K562 (cell line): ENCODE measurements at regions not wholly inside any gene's neighbourhood (a gene's known extent, or its start where the extent isn't known, plus 50 kb on each side); places are given as distances from the start of the nearest gene placed in this dataset.

Experiments
- ATAC-seq: fragments of 200-7000 bp; cut with Tn5 transposase; 3 replicates; pipeline ENCODE4 v1.9.1; 2020; ENCODE audit warnings: moderate library complexity
- BruUV-seq: library from RNA; stranded (reverse); fragments of 400-500 nt; replicated peaks from 2 replicates; lab custom pipeline; 2021; lab: Mats Ljungman, UMichigan
- CTCF ChIA-PET: fragments of 300-600 bp; formaldehyde crosslinking; extraction: SDS; loops from one replicate; lab custom pipeline; 2021; ENCODE audit warnings: low intra/inter-chr PET ratio; lab: Yijun Ruan, JAX
- POLR2A ChIA-PET: fragments of 300-600, 350-650 bp; sonication (Branson Sonifier 250); formaldehyde crosslinking; extraction: SDS; loops from one replicate; lab custom pipeline; 2021; ENCODE audit warnings: antibody characterized with exemption, inconsistent platforms; lab: Yijun Ruan, JAX
- DNase-seq, 4 experiments: peaks; one replicate each; pipeline versions ENCODE4 v3.0.0 to v3.0.0-alpha.2; 2011 to 2018; ENCODE audit warnings: low spot score in 3 of 4, mixed read lengths in 3 of 4; ENCODE audit errors: extremely low read depth in 1 of 4
- FAIRE-seq: peaks from 2 replicates; lab custom pipeline; 2011; peaks lifted over from hg19 to GRCh38; lab: Jason Lieb, UNC
- H2AFZ ChIP-seq: 2 replicates; pipeline ENCODE4 v1.6.0; 2011; ENCODE audit warnings: low read depth, low read length, control low read depth, inconsistent platforms
- H3K27ac ChIP-seq: fragments of 200-600 bp; 3 replicates; pipeline ENCODE4 v1.8.0; 2011; ENCODE audit warnings: low read depth, mild to moderate bottlenecking, control low read depth, inconsistent platforms, low read length, moderate library complexity, mixed read lengths; ENCODE audit errors: extremely low read depth
- H3K27me3 ChIP-seq, 2 experiments: fragments of 300-600 bp in 1 of 2; 2 replicates in 1 of 2; 3 replicates in 1 of 2; pipeline versions ENCODE4 v1.6.0 to v1.8.0; 2011; ENCODE audit warnings: inconsistent platforms in 2 of 2, low read length in 2 of 2, mild to moderate bottlenecking in 1 of 2, mixed read lengths in 1 of 2, moderate library complexity in 1 of 2; ENCODE audit not compliant: control insufficient read depth in 2 of 2, insufficient read depth in 2 of 2
- H3K36me3 ChIP-seq: fragments of 300-600 bp; 3 replicates; pipeline ENCODE4 v1.8.0; 2011; ENCODE audit warnings: mild to moderate bottlenecking, low read length, inconsistent platforms; ENCODE audit not compliant: control insufficient read depth, insufficient read depth
- H3K4me1 ChIP-seq, 2 experiments: fragments of 200-600 bp in 1 of 2; replicated peaks in 1 of 2; 2 replicates in 1 of 2; 3 replicates in 1 of 2; pipeline versions ENCODE4 v1.5.1 to v1.8.0; 2011; ENCODE audit warnings: inconsistent platforms in 2 of 2, low read length in 2 of 2, mild to moderate bottlenecking in 1 of 2, mixed read lengths in 1 of 2, moderate library complexity in 1 of 2; ENCODE audit not compliant: control insufficient read depth in 2 of 2, insufficient read depth in 2 of 2
- H3K4me2 ChIP-seq: 2 replicates; pipeline ENCODE4 v1.6.1; 2011; ENCODE audit warnings: low read length, control low read depth, inconsistent platforms, mixed read lengths; ENCODE audit not compliant: insufficient read depth
- H3K4me3 ChIP-seq: fragments of 200-600 bp; sonication (generic), shearing (Covaris generic); 2 replicates; pipeline ENCODE4 v1.5.1; 2016; ENCODE audit warnings: control low read depth, inconsistent platforms
- H3K79me2 ChIP-seq: fragments of 200-600 bp; 3 replicates; pipeline ENCODE4 v1.8.0; 2011; ENCODE audit warnings: low read length, inconsistent platforms; ENCODE audit not compliant: control insufficient read depth, insufficient read depth
- H3K9ac ChIP-seq, 2 experiments: 2 replicates each; pipeline versions ENCODE4 v1.6.0 to v1.6.1; 2011; ENCODE audit warnings: low read depth in 2 of 2, low read length in 2 of 2, control low read depth in 1 of 2, inconsistent platforms in 1 of 2, mild to moderate bottlenecking in 1 of 2, mixed read lengths in 1 of 2; ENCODE audit not compliant: insufficient read depth in 1 of 2
- H3K9me1 ChIP-seq: one replicate; pipeline ENCODE4 v1.6.0; 2011; ENCODE audit warnings: inconsistent platforms, mild to moderate bottlenecking, low read length, moderate library complexity; ENCODE audit not compliant: control insufficient read depth, insufficient read depth
- H3K9me3 ChIP-seq: replicated peaks from 2 replicates; pipeline ENCODE4 v1.5.1; 2011; ENCODE audit warnings: low read depth, low read length, inconsistent platforms; ENCODE audit not compliant: control insufficient read depth, insufficient read depth
- H4K20me1 ChIP-seq: replicated peaks from 2 replicates; pipeline ENCODE4 v1.6.1; 2011; ENCODE audit warnings: low read length, inconsistent platforms, mixed read lengths; ENCODE audit not compliant: control insufficient read depth, insufficient read depth
- CSDE1 ChIP-seq, 2 experiments: fragments of 450-650 bp; IDR thresholded peaks; 2 replicates each; pipeline ENCODE4 v1.6.1; 2016; ENCODE audit warnings: mild to moderate bottlenecking in 1 of 2
- CTBP1 ChIP-seq: fragments of 450-650 bp; IDR thresholded peaks from 2 replicates; pipeline ENCODE4 v1.6.1; 2016; ENCODE audit warnings: borderline replicate concordance
- FIP1L1 ChIP-seq: fragments of 200-400 bp; formaldehyde crosslinking; IDR thresholded peaks from 2 replicates; pipeline ENCODE4 v1.6.1; 2018; ENCODE audit warnings: mild to moderate bottlenecking, low read depth, low read length; ENCODE audit not compliant: poor library complexity, severe bottlenecking
- FOXA3 ChIP-seq, 2 experiments: fragments of 450-650 bp in 1 of 2; sonication (generic) in 1 of 2; formaldehyde crosslinking; IDR thresholded peaks in 1 of 2; conservative IDR thresholded peaks in 1 of 2; 2 replicates each; pipeline versions ENCODE4 v1.4.0 to v1.8.0; 2020 to 2022; ENCODE audit warnings: mild to moderate bottlenecking in 2 of 2, missing genetic modification reagents in 1 of 2
- KLF13 ChIP-seq: fragments of 450-650 bp; IDR thresholded peaks from 2 replicates; pipeline ENCODE4 v1.6.1; 2016; ENCODE audit warnings: missing genetic modification characterization, low read depth, mild to moderate bottlenecking, missing compliant biosample characterization, moderate library complexity, borderline replicate concordance
- NUFIP1 ChIP-seq: fragments of 450-650 bp; IDR thresholded peaks from 2 replicates; pipeline ENCODE4 v1.6.1; 2018; ENCODE audit not compliant: partially characterized antibody
- PHB ChIP-seq: fragments of 250-450 bp; sonication (Bioruptor Pico); IDR thresholded peaks from 2 replicates; pipeline ENCODE4 v1.5.0; 2021
- RBM17 ChIP-seq: fragments of 200-400 bp; formaldehyde crosslinking; IDR thresholded peaks from 2 replicates; pipeline ENCODE4 v1.6.1; 2017; ENCODE audit warnings: low read depth, mild to moderate bottlenecking, low read length, borderline replicate concordance
- SMARCA5 ChIP-seq: fragments of 450-650 bp; IDR thresholded peaks from 2 replicates; pipeline ENCODE4 v1.6.1; 2016
- TRIM24 ChIP-seq, 2 experiments: fragments of 450-650 bp; IDR thresholded peaks; 2 replicates each; pipeline ENCODE4 v1.6.1; 2016
- ZNF124 ChIP-seq: sonication (generic); formaldehyde crosslinking; IDR thresholded peaks from 2 replicates; pipeline ENCODE4 v1.8.1; 2022; ENCODE audit warnings: missing genetic modification reagents
- ZNF239 ChIP-seq: fragments of 250-450 bp; sonication (Bioruptor Pico); IDR thresholded peaks from 2 replicates; pipeline ENCODE4 v1.4.0; 2020; ENCODE audit warnings: mild to moderate bottlenecking
- ZNF785 ChIP-seq: fragments of 250-450 bp; sonication (Bioruptor Pico); IDR thresholded peaks from 2 replicates; pipeline ENCODE4 v1.4.0; 2020; ENCODE audit warnings: mild to moderate bottlenecking
- WGBS: fragments of 100-300 bp; shearing (Covaris generic); methylation state at CpG from one replicate; pipeline ENCODE4 v1.1.6; 2016; ENCODE audit warnings: low coverage, mixed read lengths; ENCODE audit not compliant: insufficient coverage; ENCODE audit errors: missing lambda C conversion rate; 5-methylcytosine and 5-hydroxymethylcytosine counted together
- in situ Hi-C: fragments of 300-500 bp; cut with MboI; formaldehyde crosslinking; loops from 4 replicates; pipeline ENCODE4 v1.15.0; 2018; ENCODE audit warnings: inconsistent platforms, mixed read lengths
- intact Hi-C: fragments of 100-400 bp; cut with micrococcal nuclease; formaldehyde crosslinking; loops from 2 replicates; pipeline ENCODE4 v1.14.2; 2022
- TF ChIP-seq, protein P1 (sequence below): fragments of 450-650 bp; IDR thresholded peaks from 2 replicates; pipeline ENCODE4 v1.6.1; 2016; ENCODE audit warnings: mild to moderate bottlenecking
- TF ChIP-seq, protein P2 (sequence below): IDR thresholded peaks from 2 replicates; pipeline ENCODE4 v1.6.1; 2014; ENCODE audit warnings: antibody characterized with exemption

DNA sequence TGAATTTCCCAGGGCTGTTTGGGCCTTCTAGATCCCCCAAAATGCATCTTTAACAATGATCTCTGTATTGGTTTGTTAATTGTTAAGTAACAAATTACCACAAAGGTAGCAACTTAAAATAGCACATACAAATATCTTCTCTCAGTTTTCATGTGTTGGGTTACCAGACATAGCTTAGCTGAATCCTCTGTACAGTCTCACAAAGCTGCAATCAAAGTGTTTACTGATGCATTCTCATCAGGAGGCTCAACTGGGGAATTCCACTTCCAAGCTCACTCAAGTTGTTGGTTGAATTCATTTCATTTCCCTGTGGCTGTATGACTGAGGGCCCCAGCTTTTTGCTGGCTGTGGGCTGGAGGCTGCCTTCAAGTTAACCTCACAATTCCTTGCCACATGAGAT is 297.6 kb downstream of the RPLP1 start:
- Histone ChIP-seq H4K20me1 (no peaks in the 10 kb centered on the region), H3K4me1 (no peaks in the 10 kb centered on the region), H3K36me3 (no peaks in the 10 kb centered on the region), H3K27ac (no peak overlapping the region), H3K9me1 (no peaks in the 10 kb centered on the region), H3K4me3 (no peak overlapping the region), H3K27me3 (peaks cover 0 to 10% of the 10 kb centered on the region in 2 experiments; a peak in 1 of 5 replicates), H3K9ac (no peak overlapping the region), H3K9me3 (no peaks in the 10 kb centered on the region), H3K79me2 (no peaks in the 10 kb centered on the region), H2AFZ (no peak overlapping the region), H3K4me2 (no peak overlapping the region)
- ChIA-PET POLR2A (no interaction called here), CTCF (interaction anchor here (1.0 kb wide), 1 partner anchor 275 kb away, joined by 3 read pairs; no protein-coding TSS in a partner anchor)
- TF ChIP-seq RBM17, result no peak
- no peak for FAIRE-seq
- in situ Hi-C loops (no loop called here), intact Hi-C loops (no loop called here)
- no TSS peak for BruUV-seq
- DNase-seq, result no peak
- ATAC-seq, result no peak

DNA sequence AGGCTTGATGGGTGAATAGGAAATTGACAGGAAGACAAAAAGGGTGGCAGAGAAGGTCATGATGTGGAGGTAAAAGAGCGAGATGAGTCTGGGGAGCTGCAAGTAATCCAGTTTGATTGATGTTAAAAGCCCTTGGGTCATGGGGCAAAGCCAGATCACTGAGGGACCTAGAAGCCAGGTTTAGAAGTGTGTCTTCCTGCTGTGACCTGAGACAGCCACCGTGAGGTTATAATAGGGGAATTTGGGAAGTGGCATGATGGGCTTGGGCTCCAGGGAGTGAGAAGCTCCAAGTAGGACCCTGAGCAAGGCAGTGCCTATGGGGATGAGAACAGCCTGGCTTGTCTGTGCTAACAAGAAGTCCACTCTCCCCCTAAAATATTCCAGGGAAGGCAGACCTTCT is 298.5 kb downstream of the RPLP1 start:
- no peaks in the 10 kb centered on the region for H3K4me1 ChIP-seq
- no peak overlapping the region for H3K4me2 ChIP-seq
- POLR2A ChIA-PET, result interaction anchor here (0.6 kb wide), 1 partner anchor 22 kb away, joined by 5 read pairs; no protein-coding TSS in a partner anchor
- no peaks in the 10 kb centered on the region for H3K9me1 ChIP-seq
- H3K9ac ChIP-seq, result no peak overlapping the region
- no peak overlapping the region for H3K4me3 ChIP-seq
- intact Hi-C loops, result no loop called here
- CTCF ChIA-PET, result interaction anchor here (1.0 kb wide), 1 partner anchor 276 kb away, joined by 3 read pairs; no protein-coding TSS in a partner anchor
- H3K27me3 ChIP-seq, result peaks cover 0 to 10% of the 10 kb centered on the region in 2 experiments; a peak in 1 of 5 replicates
- WGBS, result 0% methylated on average over 1 of the region's 2 CpGs
- H3K9me3 ChIP-seq, result no peaks in the 10 kb centered on the region
- no peaks in the 10 kb centered on the region for H3K36me3 ChIP-seq
- DNase-seq (no peak), FAIRE-seq (no peak), ATAC-seq (no peak)
- H2AFZ ChIP-seq, result no peak overlapping the region
- no peak overlapping the region for H3K27ac ChIP-seq
- no peaks in the 10 kb centered on the region for H4K20me1 ChIP-seq
- in situ Hi-C loops, result no loop called here
- no TSS peak for BruUV-seq
- no peaks in the 10 kb centered on the region for H3K79me2 ChIP-seq
- TF ChIP-seq ZNF124 (CRISPR knock-in tag) (no peak), NUFIP1 (no peak), FOXA3 (CRISPR knock-in tag; conservative IDR thresholded peaks at IDR 0.05 in 1 of 2, IDR thresholded peaks at IDR 0.05 in 1 of 2) (no peak), PHB (CRISPR knock-in tag) (no peak), SMARCA5 (no peak), FIP1L1 (no peak), KLF13 (no peak), ZNF239 (CRISPR knock-in tag) (no peak), ZNF785 (CRISPR knock-in tag) (no peak), CSDE1 (IDR thresholded peaks at IDR 0.05) (no peak), CTBP1 (no peak), TRIM24 (IDR thresholded peaks at IDR 0.05) (no peak)
- TF ChIP-seq, protein P1, sequence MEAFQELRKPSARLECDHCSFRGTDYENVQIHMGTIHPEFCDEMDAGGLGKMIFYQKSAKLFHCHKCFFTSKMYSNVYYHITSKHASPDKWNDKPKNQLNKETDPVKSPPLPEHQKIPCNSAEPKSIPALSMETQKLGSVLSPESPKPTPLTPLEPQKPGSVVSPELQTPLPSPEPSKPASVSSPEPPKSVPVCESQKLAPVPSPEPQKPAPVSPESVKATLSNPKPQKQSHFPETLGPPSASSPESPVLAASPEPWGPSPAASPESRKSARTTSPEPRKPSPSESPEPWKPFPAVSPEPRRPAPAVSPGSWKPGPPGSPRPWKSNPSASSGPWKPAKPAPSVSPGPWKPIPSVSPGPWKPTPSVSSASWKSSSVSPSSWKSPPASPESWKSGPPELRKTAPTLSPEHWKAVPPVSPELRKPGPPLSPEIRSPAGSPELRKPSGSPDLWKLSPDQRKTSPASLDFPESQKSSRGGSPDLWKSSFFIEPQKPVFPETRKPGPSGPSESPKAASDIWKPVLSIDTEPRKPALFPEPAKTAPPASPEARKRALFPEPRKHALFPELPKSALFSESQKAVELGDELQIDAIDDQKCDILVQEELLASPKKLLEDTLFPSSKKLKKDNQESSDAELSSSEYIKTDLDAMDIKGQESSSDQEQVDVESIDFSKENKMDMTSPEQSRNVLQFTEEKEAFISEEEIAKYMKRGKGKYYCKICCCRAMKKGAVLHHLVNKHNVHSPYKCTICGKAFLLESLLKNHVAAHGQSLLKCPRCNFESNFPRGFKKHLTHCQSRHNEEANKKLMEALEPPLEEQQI, result no peak
- TF ChIP-seq, protein P2, sequence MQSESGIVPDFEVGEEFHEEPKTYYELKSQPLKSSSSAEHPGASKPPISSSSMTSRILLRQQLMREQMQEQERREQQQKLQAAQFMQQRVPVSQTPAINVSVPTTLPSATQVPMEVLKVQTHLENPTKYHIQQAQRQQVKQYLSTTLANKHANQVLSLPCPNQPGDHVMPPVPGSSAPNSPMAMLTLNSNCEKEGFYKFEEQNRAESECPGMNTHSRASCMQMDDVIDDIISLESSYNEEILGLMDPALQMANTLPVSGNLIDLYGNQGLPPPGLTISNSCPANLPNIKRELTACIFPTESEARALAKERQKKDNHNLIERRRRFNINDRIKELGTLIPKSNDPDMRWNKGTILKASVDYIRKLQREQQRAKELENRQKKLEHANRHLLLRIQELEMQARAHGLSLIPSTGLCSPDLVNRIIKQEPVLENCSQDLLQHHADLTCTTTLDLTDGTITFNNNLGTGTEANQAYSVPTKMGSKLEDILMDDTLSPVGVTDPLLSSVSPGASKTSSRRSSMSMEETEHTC, result no peak
